ENCODE measurements at regions not wholly inside any gene's neighbourhood (a gene's known extent, or its start where the extent isn't known, plus 50 kb on each side); places are given as distances from the start of the nearest gene placed in this dataset.

GRCh38 chr4:17063888-17064287 is 165.4 kb upstream of the LDB2 start:
- BruUV-seq (replicated peaks): no TSS peak
- no peak for ATAC-seq
- POLR2A ChIA-PET: no interaction called here
- Histone ChIP-seq H3K9me3 (replicated peaks; ENCODE audit: control insufficient read depth, insufficient read depth, low read length) (no peaks in the 10 kb centered on the region), H3K79me2 (ENCODE audit: control insufficient read depth, insufficient read depth, low read length) (no peaks in the 10 kb centered on the region), H3K36me3 (ENCODE audit: control insufficient read depth in 2 of 2, insufficient read depth in 2 of 2, low read length in 1 of 2) (no peaks in the 10 kb centered on the region), H3K27me3 (replicated peaks in 1 of 2; ENCODE audit: control insufficient read depth in 2 of 2, insufficient read depth in 2 of 2, low read length in 1 of 2) (no peaks in the 10 kb centered on the region), H3K27ac (ENCODE audit: control insufficient read depth, insufficient read depth) (no peak overlapping the region), H2AFZ (ENCODE audit: control insufficient read depth, low read depth, low read length) (no peak overlapping the region), H4K20me1 (ENCODE audit: control insufficient read depth, insufficient read depth) (no peaks in the 10 kb centered on the region), H3K4me3 (no peak overlapping the region), H3K9ac (ENCODE audit: control insufficient read depth, insufficient read depth, low read length) (no peak overlapping the region), H3K4me2 (ENCODE audit: control insufficient read depth, insufficient read depth) (no peak overlapping the region), H3K4me1 (ENCODE audit: control insufficient read depth, insufficient read depth, low read length) (no peaks in the 10 kb centered on the region)
- RAD21 ChIA-PET (ENCODE audit: unreplicated experiment): no interaction called here
- no peak for FAIRE-seq
- SMC1A ChIA-PET (ENCODE audit: uncharacterized antibody, unreplicated experiment): no interaction called here
- CTCF ChIA-PET: no interaction called here
- no peak for TF ChIP-seq POU2F2 (IDR thresholded peaks at IDR 0.05; ENCODE audit: borderline replicate concordance, low read depth, low read length)
- no peak for TF ChIP-seq CHD4 (IDR thresholded peaks at IDR 0.05)
- no peak for TF ChIP-seq SMC3 (IDR thresholded peaks at IDR 0.05; ENCODE audit: borderline replicate concordance, low read length)
- TF ChIP-seq CHD1 (IDR thresholded peaks at IDR 0.05; ENCODE audit: low read depth, low read length): no peak
- TF ChIP-seq ATF7 (IDR thresholded peaks at IDR 0.05; ENCODE audit: low read depth): no peak
- no peak for TF ChIP-seq ZBTB4 (CRISPR knock-in tag; IDR thresholded peaks at IDR 0.05)
- TF ChIP-seq BRCA1 (IDR thresholded peaks at IDR 0.05; ENCODE audit: low read depth, low read length): no peak
- no peak for TF ChIP-seq ZNF384 (IDR thresholded peaks at IDR 0.05; ENCODE audit: borderline replicate concordance, low read depth, low read length)
- TF ChIP-seq NKRF (conservative IDR thresholded peaks at IDR 0.05): no peak
- TF ChIP-seq RB1 (IDR thresholded peaks at IDR 0.05; ENCODE audit: borderline replicate concordance): no peak
- TF ChIP-seq TCF12 (IDR thresholded peaks at IDR 0.05; ENCODE audit: low read depth, low read length): no peak
- TF ChIP-seq MTA3 (IDR thresholded peaks at IDR 0.05; ENCODE audit: borderline replicate concordance, low read length): no peak
- TF ChIP-seq BACH1 (IDR thresholded peaks at IDR 0.05; ENCODE audit: borderline replicate concordance): no peak
- TF ChIP-seq CTCF (IDR thresholded peaks at IDR 0.05 in 2 of 3, conservative IDR thresholded peaks at IDR 0.05 in 1 of 3; ENCODE audit: control insufficient read depth in 2 of 3, extremely low read depth in 1 of 3, insufficient read depth in 1 of 3, low read depth in 3 of 3, low read length in 3 of 3): no peak
- intact Hi-C loops (cut with micrococcal nuclease; ENCODE audit: unreplicated experiment) (no loop called here), in situ Hi-C loops (cut with MboI) (no loop called here)
- no peak for DNase-seq (ENCODE audit: low read depth, low spot score)
- WGBS (ENCODE audit: insufficient coverage, insufficient replicate concordance, low lambda C conversion rate, missing lambda C conversion rate): 24% methylated on average over 3 of the region's 3 CpGs
